ENCODE measurements at regions not wholly inside any gene's neighbourhood (a gene's known extent, or its start where the extent isn't known, plus 50 kb on each side); places are given as distances from the start of the nearest gene placed in this dataset.

DNA sequence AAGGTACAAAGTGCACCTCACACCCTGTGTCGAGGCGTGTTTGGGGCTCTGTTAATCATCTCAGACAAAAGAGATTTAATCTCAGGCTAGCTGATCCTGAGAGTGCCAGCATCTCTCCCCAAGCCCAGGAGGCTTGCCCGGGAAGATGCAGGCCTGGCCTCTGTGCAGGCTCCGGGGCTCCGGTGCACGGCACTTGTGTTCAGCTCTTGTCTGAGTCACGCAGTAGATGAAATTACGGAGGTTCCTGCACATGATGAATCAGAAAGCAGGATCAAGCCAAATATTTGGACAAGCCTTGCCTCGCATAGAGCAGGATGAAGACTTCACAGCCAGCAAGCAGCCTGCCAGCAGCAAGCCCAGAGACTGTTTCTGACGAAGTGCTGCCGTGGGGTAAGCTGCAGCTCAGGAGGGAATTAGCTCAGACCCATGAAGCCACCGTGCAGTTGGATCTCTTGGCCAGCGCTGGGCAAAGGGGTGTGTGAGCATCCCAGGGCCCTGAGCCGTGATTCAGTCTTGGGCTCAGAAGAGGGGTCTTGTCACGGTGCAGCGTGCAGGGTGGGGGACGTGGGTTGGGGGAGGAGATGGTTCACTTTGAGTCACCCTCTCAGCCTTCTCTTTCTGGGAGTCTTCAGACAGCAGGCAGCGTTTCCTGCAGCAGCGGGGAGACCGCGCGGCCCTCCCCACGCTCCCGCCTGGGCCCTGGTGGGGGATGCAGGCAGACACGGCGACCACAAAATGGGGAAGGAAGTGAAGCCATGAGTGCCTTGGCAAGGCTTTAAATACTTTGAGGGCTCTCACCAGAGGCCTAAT, 89.2 kb upstream of the MEF2A start:
- peak overlapping the region; percentile 21 to 87 (median 75) for H3K27ac ChIP-seq
- 31 to 48% (median 40%) methylated on average over 25 to 26 of the region's 26 CpGs for WGBS, 5 donors
- intact Hi-C loops (cut with DNase I; ENCODE audit: low total_unique reads), result no loop called here

DNA sequence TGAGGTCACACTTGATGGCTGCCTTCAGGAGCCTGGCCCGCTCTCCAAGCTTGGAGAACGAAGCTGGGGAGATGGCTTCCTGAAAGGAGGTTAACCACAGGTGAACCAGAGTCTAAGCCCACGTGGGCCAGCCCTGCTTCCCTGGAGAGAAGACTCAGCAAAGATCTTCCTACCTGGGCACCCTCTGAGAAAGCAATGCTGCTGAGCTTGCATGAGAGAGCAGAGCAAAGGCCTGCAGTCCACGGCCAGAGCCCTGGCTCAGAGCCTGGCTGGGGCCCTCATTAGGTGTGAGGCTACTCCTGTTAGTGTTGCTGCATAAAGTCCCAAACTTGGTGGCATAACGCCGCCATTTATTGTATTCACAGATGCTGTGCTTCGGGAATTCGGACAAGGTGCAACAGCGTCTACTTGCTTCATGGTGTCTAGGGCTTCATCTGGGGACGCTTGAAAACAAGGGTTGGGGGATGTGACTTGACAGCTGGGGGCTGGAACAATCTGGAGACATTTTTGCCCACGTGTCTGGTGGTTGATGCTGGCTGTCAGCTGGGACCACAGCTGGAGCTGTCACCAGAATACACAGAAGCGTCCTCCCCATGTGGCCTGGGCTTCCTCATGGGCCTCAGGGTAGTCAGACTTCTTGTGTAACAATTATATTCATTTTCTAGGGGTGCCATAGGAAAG, 87.9 kb upstream of the MEF2A start:
- H3K27ac ChIP-seq, result peak overlapping the region in 3 of 5 donors; percentile 75 to 87 (median 83)
- H3K36me3 ChIP-seq, result no peaks in the 10 kb centered on the region
- WGBS, 5 donors, result 83 to 94% (median 91%) methylated on average over 8 to 12 of the region's 12 CpGs
- H3K27me3 ChIP-seq, result no peaks in the 10 kb centered on the region
- TF ChIP-seq EP300 (IDR thresholded peaks at IDR 0.05) (no peak), POLR2AphosphoS5 (IDR thresholded peaks at IDR 0.05) (no peak), POLR2A (IDR thresholded peaks at IDR 0.05) (no peak)
- TF ChIP-seq, protein P1, sequence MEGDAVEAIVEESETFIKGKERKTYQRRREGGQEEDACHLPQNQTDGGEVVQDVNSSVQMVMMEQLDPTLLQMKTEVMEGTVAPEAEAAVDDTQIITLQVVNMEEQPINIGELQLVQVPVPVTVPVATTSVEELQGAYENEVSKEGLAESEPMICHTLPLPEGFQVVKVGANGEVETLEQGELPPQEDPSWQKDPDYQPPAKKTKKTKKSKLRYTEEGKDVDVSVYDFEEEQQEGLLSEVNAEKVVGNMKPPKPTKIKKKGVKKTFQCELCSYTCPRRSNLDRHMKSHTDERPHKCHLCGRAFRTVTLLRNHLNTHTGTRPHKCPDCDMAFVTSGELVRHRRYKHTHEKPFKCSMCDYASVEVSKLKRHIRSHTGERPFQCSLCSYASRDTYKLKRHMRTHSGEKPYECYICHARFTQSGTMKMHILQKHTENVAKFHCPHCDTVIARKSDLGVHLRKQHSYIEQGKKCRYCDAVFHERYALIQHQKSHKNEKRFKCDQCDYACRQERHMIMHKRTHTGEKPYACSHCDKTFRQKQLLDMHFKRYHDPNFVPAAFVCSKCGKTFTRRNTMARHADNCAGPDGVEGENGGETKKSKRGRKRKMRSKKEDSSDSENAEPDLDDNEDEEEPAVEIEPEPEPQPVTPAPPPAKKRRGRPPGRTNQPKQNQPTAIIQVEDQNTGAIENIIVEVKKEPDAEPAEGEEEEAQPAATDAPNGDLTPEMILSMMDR (IDR thresholded peaks at IDR 0.05), result no peak
- H3K9me3 ChIP-seq, result no peaks in the 10 kb centered on the region
- H3K4me3 ChIP-seq, result no peak overlapping the region
- no peak for DNase-seq
- intact Hi-C loops (cut with DNase I; ENCODE audit: low total_unique reads), result no loop called here
- H3K4me1 ChIP-seq, result peaks cover 20 to 51% (median 36%) of the 10 kb centered on the region in 4 donors

More for the DNA sequence above, 89.2 kb upstream of the MEF2A start:
- DNase-seq, result peak; percentile 43 to 84
- Histone ChIP-seq H3K27me3 (no peaks in the 10 kb centered on the region), H3K4me1 (peaks cover 20 to 61% (median 37%) of the 10 kb centered on the region in 4 donors), H3K36me3 (no peaks in the 10 kb centered on the region), H3K9me3 (no peaks in the 10 kb centered on the region), H3K4me3 (no peak overlapping the region)
- no peak for TF ChIP-seq EP300 (IDR thresholded peaks at IDR 0.05)
- no peak for TF ChIP-seq POLR2A (IDR thresholded peaks at IDR 0.05)
- TF ChIP-seq, protein P1 (IDR thresholded peaks at IDR 0.05), result no peak
- peak; percentile 70 to 91 (median 79) for TF ChIP-seq POLR2AphosphoS5 (IDR thresholded peaks at IDR 0.05)

DNA sequence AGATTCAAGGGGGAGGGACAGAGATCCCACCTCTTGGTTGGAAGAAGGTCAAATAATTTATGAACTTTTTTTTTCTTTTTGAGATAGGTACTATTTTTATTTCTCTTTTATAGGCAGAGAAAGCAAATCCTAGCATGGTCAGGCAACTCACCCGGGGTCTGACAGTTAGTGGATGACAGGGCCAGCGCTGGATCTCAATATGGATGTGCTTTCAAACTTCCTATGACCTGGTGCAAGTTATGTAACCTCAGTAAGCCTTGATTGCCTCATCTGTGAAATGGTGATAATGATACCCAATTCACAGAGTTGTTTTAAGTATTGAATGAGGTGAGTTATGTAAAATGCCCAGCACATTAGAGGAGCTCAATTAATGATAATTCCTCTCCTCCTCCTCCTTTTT, 86.8 kb upstream of the MEF2A start:
- TF ChIP-seq POLR2AphosphoS5 (IDR thresholded peaks at IDR 0.05) (no peak), EP300 (IDR thresholded peaks at IDR 0.05) (no peak), POLR2A (IDR thresholded peaks at IDR 0.05) (no peak)
- TF ChIP-seq, protein P1 (IDR thresholded peaks at IDR 0.05), result no peak
- peak overlapping the region in 1 of 5 donors; percentile 87 for H3K27ac ChIP-seq
- no peaks in the 10 kb centered on the region for H3K9me3 ChIP-seq
- WGBS, 5 donors, result 91 to 98% (median 93%) methylated on average over 2 of the region's 2 CpGs
- intact Hi-C loops (cut with DNase I; ENCODE audit: low total_unique reads), result no loop called here
- H3K4me3 ChIP-seq, result no peak overlapping the region
- no peaks in the 10 kb centered on the region for H3K36me3 ChIP-seq
- no peaks in the 10 kb centered on the region for H3K27me3 ChIP-seq
- DNase-seq, result no peak
- peaks cover 20 to 42% (median 31%) of the 10 kb centered on the region in 4 donors for H3K4me1 ChIP-seq

DNA sequence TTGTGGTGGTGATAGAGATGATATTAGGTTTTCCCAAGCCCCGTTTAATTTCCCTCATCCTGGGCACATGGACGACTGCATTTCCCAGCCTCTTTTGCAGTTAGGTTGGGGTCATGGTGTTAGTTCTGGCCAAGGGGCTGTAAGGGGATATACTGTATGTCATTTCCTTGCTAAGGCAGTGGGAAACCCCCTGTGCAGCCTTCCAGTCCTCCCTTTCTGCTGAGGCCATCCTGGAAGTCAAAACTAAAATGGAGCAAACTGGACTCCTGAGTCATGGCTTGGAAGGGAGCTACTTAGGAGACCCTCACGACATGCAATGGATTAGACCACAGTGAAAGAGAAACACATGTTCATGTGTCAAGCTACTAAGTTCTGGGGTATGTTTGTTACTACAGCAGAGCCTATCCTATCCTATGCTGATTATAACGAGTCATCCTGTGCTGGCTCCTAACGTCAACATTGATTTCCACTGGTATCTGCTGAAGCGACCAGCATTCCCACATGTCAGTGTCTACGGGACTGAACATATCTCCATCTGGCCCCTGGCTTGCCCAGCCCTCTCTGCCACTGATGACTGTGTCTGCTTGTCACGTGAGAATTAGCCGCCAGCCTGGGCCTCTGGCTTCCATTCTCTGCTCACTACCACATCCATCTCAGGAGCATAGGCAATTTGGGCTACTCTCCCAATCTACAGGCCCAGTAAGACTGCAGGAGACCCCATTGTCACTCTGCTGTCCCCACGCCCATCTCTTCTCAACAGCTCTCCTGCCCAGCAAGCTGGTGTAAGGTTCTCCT, 85.6 kb upstream of the MEF2A start:
- no peak for DNase-seq
- intact Hi-C loops (cut with DNase I; ENCODE audit: low total_unique reads), result no loop called here
- H3K27ac ChIP-seq, result no peak overlapping the region
- peaks cover 19 to 29% (median 24%) of the 10 kb centered on the region in 4 donors for H3K4me1 ChIP-seq
- no peak overlapping the region for H3K4me3 ChIP-seq
- TF ChIP-seq, protein P1 (IDR thresholded peaks at IDR 0.05), result no peak
- TF ChIP-seq EP300 (IDR thresholded peaks at IDR 0.05), result no peak
- TF ChIP-seq POLR2A (IDR thresholded peaks at IDR 0.05), result no peak
- no peak for TF ChIP-seq POLR2AphosphoS5 (IDR thresholded peaks at IDR 0.05)
- H3K9me3 ChIP-seq, result no peaks in the 10 kb centered on the region
- no peaks in the 10 kb centered on the region for H3K36me3 ChIP-seq
- 88 to 97% (median 93%) methylated on average over 10 of the region's 10 CpGs for WGBS, 5 donors
- H3K27me3 ChIP-seq, result no peaks in the 10 kb centered on the region

Measured in stomach (tissue), 8 donors.